ENCODE measurements at regions not wholly inside any gene's neighbourhood (a gene's known extent, or its start where the extent isn't known, plus 50 kb on each side); places are given as distances from the start of the nearest gene placed in this dataset.

DNA sequence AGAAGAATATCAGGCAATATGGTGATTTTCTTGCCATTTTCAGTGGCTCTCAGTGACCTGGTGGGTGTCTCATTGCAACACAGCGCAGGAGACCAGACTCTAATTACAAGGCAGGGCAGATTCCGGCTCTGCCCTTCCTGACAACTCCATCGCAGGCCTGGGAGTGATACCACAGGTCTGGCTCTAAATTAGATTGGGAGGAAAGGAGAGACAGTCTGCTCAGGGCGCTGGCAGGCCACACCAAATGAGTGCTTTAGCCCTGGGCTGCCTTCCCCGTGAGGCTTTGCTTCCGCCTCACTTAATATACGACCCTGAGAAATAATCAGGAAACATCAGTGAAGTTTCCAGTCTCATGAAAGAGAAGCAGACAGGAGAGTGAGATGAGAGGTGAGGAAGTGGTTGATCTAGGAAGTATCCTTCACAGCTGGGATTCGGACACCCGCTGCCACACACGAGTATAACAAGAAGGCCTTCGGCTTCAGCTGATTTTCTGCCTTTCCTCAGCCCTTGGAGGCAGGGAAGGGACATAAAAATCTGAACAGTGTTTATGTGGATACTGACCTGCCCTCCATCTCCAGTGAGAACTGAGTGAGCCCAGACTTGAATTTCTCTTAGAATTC, 73.7 kb upstream of the PROK2 start:
- no peak for DNase-seq (ENCODE audit: low read depth in 2 of 2)

DNA sequence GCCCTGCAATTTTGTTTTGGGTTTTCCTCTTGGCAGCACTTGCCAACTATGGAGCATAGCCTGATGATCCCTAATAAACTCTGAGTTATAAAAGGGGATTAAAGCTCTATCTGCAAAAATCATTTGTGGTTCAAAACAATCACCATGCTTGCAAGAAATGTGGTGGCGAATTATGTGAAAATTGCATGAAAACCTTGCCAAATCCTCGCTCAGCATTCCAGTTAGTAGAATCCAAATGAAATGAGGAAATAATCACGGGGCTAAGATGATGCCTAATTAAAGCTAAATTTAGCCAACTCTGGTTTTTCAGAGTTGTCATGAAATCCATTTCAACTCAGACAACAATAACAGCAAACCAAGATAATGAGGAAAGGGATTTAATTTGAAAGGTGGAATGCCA, 73.0 kb upstream of the PROK2 start:
- no peak for DNase-seq (ENCODE audit: low read depth in 2 of 2)

DNA sequence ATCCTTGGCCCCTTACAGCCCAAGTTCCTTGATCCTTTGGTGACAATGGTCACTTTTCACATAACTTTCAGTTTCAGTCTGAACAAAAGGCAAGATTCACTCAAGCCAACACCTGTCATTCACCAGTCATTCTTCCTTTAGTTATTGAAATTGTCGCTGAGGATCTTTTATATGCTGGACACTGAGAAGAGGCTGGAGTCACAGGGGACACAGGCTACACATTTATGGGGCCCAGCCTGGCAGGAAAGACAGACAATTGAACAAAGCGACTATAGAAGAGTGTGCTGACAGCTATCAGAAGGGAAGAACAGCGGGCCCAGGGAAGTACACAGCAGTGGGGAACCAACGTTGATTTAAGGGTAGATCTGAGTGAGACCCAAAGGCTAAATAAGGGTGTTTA, 69.8 kb upstream of the PROK2 start:
- no peak for DNase-seq (ENCODE audit: low read depth in 2 of 2)

DNA sequence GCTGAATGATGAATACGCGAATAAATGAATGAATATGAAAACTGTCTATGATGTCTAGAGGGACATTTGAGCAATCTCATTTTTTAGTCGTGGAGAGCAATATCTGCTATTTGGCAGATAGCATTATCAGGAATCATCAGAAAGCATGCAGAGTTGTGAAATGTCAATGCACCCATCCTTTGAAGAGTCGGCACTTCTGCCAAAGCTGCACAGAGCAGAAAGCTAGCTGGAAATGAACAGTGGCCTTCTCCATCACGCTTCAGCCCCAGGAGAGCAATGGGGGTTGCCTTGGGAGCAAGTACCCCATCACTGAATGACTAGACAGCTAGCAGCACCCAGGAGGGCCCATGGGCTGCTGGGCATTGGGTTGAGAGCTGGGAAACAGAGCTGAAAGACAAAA, 69.1 kb upstream of the PROK2 start:
- DNase-seq (ENCODE audit: low read depth in 2 of 2), result no peak

DNA sequence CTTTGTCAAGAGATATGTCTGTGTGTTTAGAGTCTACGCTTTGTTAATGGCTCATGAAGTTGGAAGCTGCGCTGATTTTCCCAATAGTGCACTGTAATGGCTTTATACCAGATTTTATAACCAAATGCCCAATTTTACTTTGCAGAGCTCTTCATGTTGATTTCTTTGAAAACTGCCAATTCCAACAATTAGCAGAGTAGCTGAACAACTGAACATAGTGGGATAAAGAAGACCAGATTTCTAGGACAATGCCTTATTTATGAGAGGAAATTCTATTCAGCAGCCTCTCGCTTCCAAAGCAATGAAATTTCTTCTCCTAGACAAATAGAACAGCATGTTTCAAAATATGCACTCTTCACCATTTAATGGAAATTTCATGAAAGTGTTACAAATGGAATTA, 66.9 kb upstream of the PROK2 start:
- DNase-seq (ENCODE audit: low read depth in 2 of 2), result no peak

DNA sequence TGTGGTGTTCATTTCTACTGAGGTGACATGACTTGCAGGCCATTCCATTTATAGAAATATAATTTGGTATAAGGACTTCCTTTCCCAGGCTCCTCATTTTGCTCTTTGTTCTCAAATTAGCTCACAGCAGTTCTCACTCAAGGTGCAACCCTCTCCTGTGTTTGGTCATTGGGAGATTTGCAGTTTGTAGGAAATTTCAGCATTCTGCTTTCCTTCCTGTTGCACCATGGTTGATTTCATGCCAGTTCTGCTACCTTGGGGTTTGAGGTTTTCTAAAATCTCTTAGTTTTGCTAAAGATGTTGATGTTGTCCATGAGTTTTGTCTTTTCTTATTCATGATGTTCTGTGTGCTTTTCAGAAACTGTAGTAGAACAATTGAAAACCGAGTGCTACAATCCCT, 65.7 kb upstream of the PROK2 start:
- no peak for DNase-seq (ENCODE audit: low read depth in 2 of 2)

DNA sequence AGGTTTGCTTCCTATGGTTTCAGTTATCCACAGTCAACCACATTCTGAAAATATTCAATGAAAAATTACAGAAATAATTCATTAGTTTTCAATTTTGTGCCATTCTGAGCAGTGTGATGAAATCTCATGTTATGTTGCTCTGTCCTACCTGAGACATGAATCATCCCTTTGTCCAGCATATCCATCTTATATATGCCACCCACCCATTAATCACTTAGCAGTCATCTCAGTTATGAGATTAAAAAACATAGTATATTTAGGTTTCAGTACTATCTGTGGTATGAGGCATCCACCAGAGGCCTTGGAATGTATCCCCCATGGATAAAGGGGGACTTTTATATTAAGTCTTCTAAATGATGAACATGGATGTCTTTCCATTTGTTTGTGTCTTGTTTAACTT, 64.7 kb upstream of the PROK2 start:
- no peak for DNase-seq (ENCODE audit: low read depth in 2 of 2)

DNA sequence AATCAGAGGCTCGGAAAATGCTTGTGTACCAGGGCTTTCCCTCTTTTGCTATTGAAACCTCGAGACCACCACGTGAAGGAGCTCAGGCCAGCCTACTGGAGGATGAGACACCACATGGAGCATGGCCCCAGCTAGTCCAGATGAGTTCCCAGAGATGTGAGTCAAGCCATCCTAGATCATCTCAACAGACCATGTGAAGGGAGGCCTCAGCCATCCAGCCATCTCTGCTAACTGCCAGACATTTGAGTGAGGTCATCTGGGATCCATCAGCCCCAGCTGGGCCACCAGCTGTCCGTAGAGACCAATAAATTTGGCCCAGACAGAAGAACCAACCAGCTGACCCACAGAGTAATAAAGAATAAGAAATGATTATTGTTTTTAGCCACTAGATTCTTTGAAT, 62.8 kb upstream of the PROK2 start:
- no peak for DNase-seq (ENCODE audit: low read depth in 2 of 2)

DNA sequence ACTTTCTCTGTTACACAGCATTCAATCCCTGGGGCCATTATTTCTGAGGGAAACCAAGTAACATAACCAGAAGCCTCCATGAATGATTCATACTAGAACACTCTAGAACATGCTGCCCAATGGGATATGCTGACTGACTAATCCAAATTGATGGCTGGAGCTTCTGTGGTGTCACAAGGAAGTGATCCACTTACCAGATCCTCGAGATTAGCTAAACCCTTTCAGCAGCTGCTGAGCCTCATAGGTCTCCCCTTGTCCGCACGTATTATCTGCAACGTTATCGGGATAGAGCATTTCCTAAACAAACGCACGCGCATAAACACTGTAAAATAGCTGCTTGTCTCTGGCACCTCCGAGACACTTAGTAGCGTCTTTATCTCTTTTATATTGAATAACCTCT, 61.2 kb upstream of the PROK2 start:
- DNase-seq (ENCODE audit: low read depth in 2 of 2), result no peak

DNA sequence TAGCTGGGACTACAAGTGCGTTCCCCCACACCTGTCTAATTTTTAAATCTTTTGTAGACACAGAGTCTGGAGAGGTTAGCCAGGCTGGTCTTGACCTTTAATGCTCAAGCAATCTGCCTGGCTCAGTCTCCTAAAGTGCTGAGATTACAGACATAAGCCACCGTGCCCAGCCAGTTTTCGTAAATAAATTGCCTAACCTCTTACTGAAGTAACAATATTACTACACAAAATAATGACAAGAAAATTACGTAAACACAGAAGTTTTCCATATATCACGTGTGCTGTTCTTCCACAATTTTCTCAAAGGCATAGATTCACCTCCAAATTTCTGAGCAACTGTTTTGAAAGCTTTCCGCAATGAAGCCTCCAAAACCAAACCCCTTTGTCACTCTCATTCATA, 58.1 kb upstream of the PROK2 start:
- DNase-seq (ENCODE audit: low read depth in 2 of 2), result no peak

DNA sequence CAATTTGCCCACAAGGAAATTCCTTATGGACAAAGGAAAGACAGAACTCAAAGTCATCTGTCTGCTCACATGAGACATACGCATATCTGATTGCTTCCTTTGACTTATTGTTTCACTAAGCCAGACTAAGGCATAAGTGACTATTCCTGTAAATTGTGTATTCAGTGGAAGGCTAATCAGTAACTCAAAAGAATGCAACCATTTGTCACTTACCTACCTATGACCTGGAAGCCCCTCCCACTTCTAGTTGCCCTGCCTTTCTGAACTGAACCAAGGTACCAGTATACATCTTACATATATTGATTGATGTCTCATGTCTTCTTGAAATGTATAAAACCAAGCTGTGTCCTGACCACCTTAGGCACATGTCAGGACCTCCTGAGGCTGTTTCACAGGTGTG, 53.5 kb upstream of the PROK2 start:
- DNase-seq (ENCODE audit: low read depth in 2 of 2), result no peak

Measured in stimulated activated CD4-positive, alpha-beta T cell treated with anti-CD3 and anti-CD28 coated beads, Interleukin-12 subunit alpha, Interleukin-12 subunit beta, amount 100 ng/mL, for 24 hours (primary cell).